ENCODE measurements at regions not wholly inside any gene's neighbourhood (a gene's known extent, or its start where the extent isn't known, plus 50 kb on each side); places are given as distances from the start of the nearest gene placed in this dataset.

- Histone ChIP-seq H3K27ac (no peak overlapping the region), H3K9me3 (peaks cover 0 to 8% (median 0%) of the 10 kb centered on the region in 3 donors), H3K4me1 (no peaks in the 10 kb centered on the region), H3K36me3 (no peaks in the 10 kb centered on the region), H3K27me3 (no peaks in the 10 kb centered on the region), H3K4me3 (no peak overlapping the region)
- intact Hi-C loops (cut with DNase I) = no loop called here
- no peak for DNase-seq
- WGBS, 2 donors = 85 to 90% methylated on average over 10 to 14 of the region's 14 CpGs
- TF ChIP-seq POLR2A (IDR thresholded peaks at IDR 0.05) (no peak), CTCF (IDR thresholded peaks at IDR 0.05) (no peak)
Measured at GRCh38 chr2:57802243-57802642, 244.4 kb upstream of the VRK2 start.

- Histone ChIP-seq H3K36me3 (no peaks in the 10 kb centered on the region), H3K27ac (no peak overlapping the region), H3K4me3 (no peak overlapping the region), H3K9me3 (no peaks in the 10 kb centered on the region), H3K27me3 (no peaks in the 10 kb centered on the region), H3K4me1 (no peaks in the 10 kb centered on the region)
- TF ChIP-seq CTCF (IDR thresholded peaks at IDR 0.05) (no peak), POLR2A (IDR thresholded peaks at IDR 0.05) (no peak)
- no peak for DNase-seq
- WGBS, 2 donors = 46 to 52% methylated on average over 2 of the region's 2 CpGs
- intact Hi-C loops (cut with DNase I) = no loop called here
Measured at GRCh38 chr2:57804971-57805370, 241.6 kb upstream of the VRK2 start.

GRCh38 chr2:57806449-57806968 lies 240.1 kb upstream of the VRK2 start:
- Histone ChIP-seq H3K36me3 (no peaks in the 10 kb centered on the region), H3K27ac (no peak overlapping the region), H3K4me1 (no peaks in the 10 kb centered on the region), H3K27me3 (no peaks in the 10 kb centered on the region), H3K4me3 (no peak overlapping the region), H3K9me3 (no peaks in the 10 kb centered on the region)
- TF ChIP-seq CTCF (IDR thresholded peaks at IDR 0.05) = no peak
- TF ChIP-seq POLR2A (IDR thresholded peaks at IDR 0.05) = no peak
- intact Hi-C loops (cut with DNase I) = no loop called here
- 57 to 74% methylated on average over 1 of the region's 1 CpG for WGBS, 2 donors
- no peak for DNase-seq

- Histone ChIP-seq H3K4me3 (no peak overlapping the region), H3K9me3 (no peaks in the 10 kb centered on the region), H3K36me3 (no peaks in the 10 kb centered on the region), H3K4me1 (no peaks in the 10 kb centered on the region), H3K27ac (no peak overlapping the region), H3K27me3 (no peaks in the 10 kb centered on the region)
- intact Hi-C loops (cut with DNase I) = no loop called here
- no peak for DNase-seq
- TF ChIP-seq CTCF (IDR thresholded peaks at IDR 0.05) (no peak), POLR2A (IDR thresholded peaks at IDR 0.05) (no peak)
Measured at GRCh38 chr2:57809230-57809629, 237.4 kb upstream of the VRK2 start.

- no peaks in the 10 kb centered on the region for H3K9me3 ChIP-seq
- no peaks in the 10 kb centered on the region for H3K27me3 ChIP-seq
- no peak overlapping the region for H3K27ac ChIP-seq
- no peaks in the 10 kb centered on the region for H3K4me1 ChIP-seq
- no peak for DNase-seq
- no peaks in the 10 kb centered on the region for H3K36me3 ChIP-seq
- H3K4me3 ChIP-seq = no peak overlapping the region
- intact Hi-C loops (cut with DNase I) = no loop called here
- WGBS, 2 donors = 36 to 53% methylated on average over 1 of the region's 1 CpG
- TF ChIP-seq CTCF (IDR thresholded peaks at IDR 0.05) (no peak), POLR2A (IDR thresholded peaks at IDR 0.05) (no peak)
Measured at GRCh38 chr2:57821088-57821487, 225.5 kb upstream of the VRK2 start.

Data from esophagus squamous epithelium (tissue), 5 donors.